WTC11 (cell line): ENCODE measurements at regions not wholly inside any gene's neighbourhood (a gene's known extent, or its start where the extent isn't known, plus 50 kb on each side); places are given as distances from the start of the nearest gene placed in this dataset.

ENCODE experiments used
- ATAC-seq: fragments of 200-7000 bp; cut with Tn5 transposase; 2 replicates; pipeline ENCODE4 v1.10.0; 2021; ENCODE audit warnings: mild to moderate bottlenecking, moderate library complexity
- CTCF ChIA-PET: fragments of 300-600 bp; sonication (Branson Sonifier 250); formaldehyde crosslinking; loops from one replicate; lab custom pipeline; 2021; ENCODE audit warnings: antibody characterized with exemption; lab: Charles Lee
- POLR2A ChIA-PET: fragments of 350-600 bp; sonication (Branson Sonifier 250); formaldehyde crosslinking; loops from one replicate; lab custom pipeline; 2021; ENCODE audit warnings: antibody characterized with exemption; lab: Charles Lee
- DNase-seq: peaks from one replicate; pipeline ENCODE4 v3.0.0; 2021; ENCODE audit warnings: low spot score
- H3K27ac Mint-ChIP-seq: 2 replicates; pipeline ENCODE4 v1.8.0; 2021; ENCODE audit warnings: mixed read lengths
- H3K27me3 Mint-ChIP-seq: 2 replicates; pipeline ENCODE4 v1.8.0; 2021; ENCODE audit warnings: low read depth, mild to moderate bottlenecking, moderate library complexity, mixed read lengths
- H3K36me3 Mint-ChIP-seq: 2 replicates; pipeline ENCODE4 v1.8.0; 2021; ENCODE audit warnings: mixed read lengths
- H3K4me1 Mint-ChIP-seq: 2 replicates; pipeline ENCODE4 v1.8.0; 2022; ENCODE audit warnings: mixed read lengths
- H3K4me3 Mint-ChIP-seq: 2 replicates; pipeline ENCODE4 v1.8.0; 2021; ENCODE audit warnings: mild to moderate bottlenecking, moderate library complexity, mixed read lengths
- H3K9me3 Mint-ChIP-seq: 2 replicates; pipeline ENCODE4 v1.8.0; 2021; ENCODE audit warnings: mixed read lengths
- AR ChIP-seq: fragments of 250-450 bp; sonication (Bioruptor Pico); IDR thresholded peaks from 2 replicates; pipeline ENCODE4 v1.9.0; 2021; ENCODE audit warnings: mild to moderate bottlenecking
- ATF2 ChIP-seq: sonication (generic); formaldehyde crosslinking; IDR thresholded peaks from 2 replicates; pipeline ENCODE4 v1.8.1; 2022; ENCODE audit warnings: low read depth, missing genetic modification reagents, borderline replicate concordance
- CDX4 ChIP-seq: fragments of 250-450 bp; sonication (Bioruptor Pico); IDR thresholded peaks from 2 replicates; pipeline ENCODE4 v1.9.0; 2021; ENCODE audit warnings: moderate library complexity, mild to moderate bottlenecking, inconsistent platforms, borderline replicate concordance
- E2F1 ChIP-seq: sonication (generic); formaldehyde crosslinking; IDR thresholded peaks from 2 replicates; pipeline ENCODE4 v1.8.0; 2022; ENCODE audit warnings: mild to moderate bottlenecking, missing genetic modification reagents
- E2F5 ChIP-seq: sonication (generic); formaldehyde crosslinking; IDR thresholded peaks from 2 replicates; pipeline ENCODE4 v1.8.1; 2022; ENCODE audit warnings: mild to moderate bottlenecking, moderate library complexity, missing genetic modification reagents
- ETV6 ChIP-seq: sonication (generic); formaldehyde crosslinking; IDR thresholded peaks from 2 replicates; pipeline ENCODE4 v1.8.1; 2022; ENCODE audit warnings: mild to moderate bottlenecking, missing genetic modification reagents
- FOXP1 ChIP-seq: sonication (generic); formaldehyde crosslinking; IDR thresholded peaks from 2 replicates; pipeline ENCODE4 v1.8.0; 2022; ENCODE audit warnings: missing genetic modification reagents, mild to moderate bottlenecking, moderate library complexity, borderline replicate concordance
- JUN ChIP-seq: sonication (generic); formaldehyde crosslinking; IDR thresholded peaks from 2 replicates; pipeline ENCODE4 v1.8.0; 2023; ENCODE audit warnings: mild to moderate bottlenecking, missing genetic modification reagents
- PRDM15 ChIP-seq: sonication (generic); formaldehyde crosslinking; IDR thresholded peaks from 2 replicates; pipeline ENCODE4 v1.8.0; 2022; ENCODE audit warnings: missing genetic modification reagents
- PREB ChIP-seq: sonication (generic); formaldehyde crosslinking; IDR thresholded peaks from 2 replicates; pipeline ENCODE4 v1.8.1; 2022; ENCODE audit warnings: mild to moderate bottlenecking, missing genetic modification reagents, moderate library complexity, borderline replicate concordance
- PRRX2 ChIP-seq: fragments of 250-450 bp; sonication (Bioruptor Pico); IDR thresholded peaks from 2 replicates; pipeline ENCODE4 v1.8.0; 2021; ENCODE audit warnings: mild to moderate bottlenecking
- SMAD4 ChIP-seq: sonication (generic); formaldehyde crosslinking; IDR thresholded peaks from 2 replicates; pipeline ENCODE4 v1.8.0; 2022; ENCODE audit warnings: mild to moderate bottlenecking, missing genetic modification reagents
- SOX15 ChIP-seq: fragments of 250-450 bp; sonication (Bioruptor Pico); IDR thresholded peaks from 2 replicates; pipeline ENCODE4 v1.9.0; 2021; ENCODE audit warnings: mild to moderate bottlenecking
- TEAD4 ChIP-seq: sonication (generic); formaldehyde crosslinking; IDR thresholded peaks from 2 replicates; pipeline ENCODE4 v1.8.0; 2022; ENCODE audit warnings: mild to moderate bottlenecking, missing genetic modification reagents
- USF1 ChIP-seq: sonication (generic); formaldehyde crosslinking; IDR thresholded peaks from 2 replicates; pipeline ENCODE4 v1.8.0; 2022; ENCODE audit warnings: mild to moderate bottlenecking, missing genetic modification reagents
- ZNF423 ChIP-seq: fragments of 250-450 bp; sonication (Bioruptor Pico); IDR thresholded peaks from 2 replicates; pipeline ENCODE4 v2.1.2; 2022; ENCODE audit warnings: mild to moderate bottlenecking, moderate library complexity
- ZNF512 ChIP-seq: sonication (generic); formaldehyde crosslinking; IDR thresholded peaks from 2 replicates; pipeline ENCODE4 v1.8.1; 2022; ENCODE audit warnings: missing genetic modification reagents, borderline replicate concordance
- ZNF671 ChIP-seq: fragments of 250-450 bp; sonication (Bioruptor Pico); IDR thresholded peaks from 2 replicates; pipeline ENCODE4 v1.8.0; 2021; ENCODE audit warnings: mild to moderate bottlenecking

GRCh38 chr21:20313013-20313412 lies 685.2 kb upstream of the NCAM2 start (continued):
- TF ChIP-seq ZNF512, result no peak
- TF ChIP-seq SOX15, result no peak
- TF ChIP-seq USF1, result no peak
- no peak for TF ChIP-seq E2F1 (CRISPR knock-in tag)
- TF ChIP-seq PREB (CRISPR knock-in tag), result no peak
- TF ChIP-seq AR (CRISPR knock-in tag), result no peak
- no peak for TF ChIP-seq PRDM15 (CRISPR knock-in tag)
- no peak for TF ChIP-seq CDX4
- TF ChIP-seq SMAD4 (CRISPR knock-in tag), result no peak
- TF ChIP-seq PRRX2 (CRISPR knock-in tag), result no peak

GRCh38 chr21:20315042-20315441 lies 683.2 kb upstream of the NCAM2 start:
- peaks cover 14% of the 10 kb centered on the region for H3K36me3 Mint-ChIP-seq
- no peaks in the 10 kb centered on the region; the same call in 1 of the 2 replicates for H3K27me3 Mint-ChIP-seq
- POLR2A ChIA-PET, result no interaction called here
- no peak overlapping the region for H3K4me3 Mint-ChIP-seq
- H3K4me1 Mint-ChIP-seq, result peaks cover under 1% of the 10 kb centered on the region; the same call in 1 of the 2 replicates
- no peak overlapping the region for H3K27ac Mint-ChIP-seq
- DNase-seq (no peak), ATAC-seq (no peak)
- H3K9me3 Mint-ChIP-seq, result peaks cover 24% of the 10 kb centered on the region
- TF ChIP-seq ATF2 (CRISPR knock-in tag) (no peak), JUN (CRISPR knock-in tag) (no peak), ETV6 (CRISPR knock-in tag) (no peak), TEAD4 (CRISPR knock-in tag) (no peak), E2F5 (CRISPR knock-in tag) (no peak), FOXP1 (no peak), ZNF423 (no peak), ZNF671 (CRISPR knock-in tag) (no peak)
- TF ChIP-seq, all 79 proteins: peak for 0
- CTCF ChIA-PET, result no interaction called here
